ENCODE measurements at regions not wholly inside any gene's neighbourhood (a gene's known extent, or its start where the extent isn't known, plus 50 kb on each side); places are given as distances from the start of the nearest gene placed in this dataset.

DNA sequence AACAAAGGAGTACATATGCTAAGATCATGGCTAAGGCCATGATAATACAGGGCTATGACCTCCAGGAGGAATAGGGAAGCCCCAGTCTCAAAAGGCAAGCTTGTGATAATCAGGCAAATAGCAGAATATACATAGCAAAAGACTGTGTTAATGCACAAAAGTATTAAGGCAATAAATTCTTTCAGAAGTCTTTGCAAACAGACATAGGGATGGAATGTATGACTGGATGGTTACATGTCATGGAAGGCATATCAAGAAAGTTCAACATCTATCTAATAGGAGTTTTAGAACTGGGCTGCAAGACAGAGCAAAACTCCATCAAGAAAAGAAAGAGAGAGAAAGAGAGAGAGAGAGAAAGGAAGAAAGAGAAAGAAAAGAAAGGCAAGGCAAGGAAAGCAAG is 264.5 kb upstream of the CDH6 start:
- TF ChIP-seq, protein P1, sequence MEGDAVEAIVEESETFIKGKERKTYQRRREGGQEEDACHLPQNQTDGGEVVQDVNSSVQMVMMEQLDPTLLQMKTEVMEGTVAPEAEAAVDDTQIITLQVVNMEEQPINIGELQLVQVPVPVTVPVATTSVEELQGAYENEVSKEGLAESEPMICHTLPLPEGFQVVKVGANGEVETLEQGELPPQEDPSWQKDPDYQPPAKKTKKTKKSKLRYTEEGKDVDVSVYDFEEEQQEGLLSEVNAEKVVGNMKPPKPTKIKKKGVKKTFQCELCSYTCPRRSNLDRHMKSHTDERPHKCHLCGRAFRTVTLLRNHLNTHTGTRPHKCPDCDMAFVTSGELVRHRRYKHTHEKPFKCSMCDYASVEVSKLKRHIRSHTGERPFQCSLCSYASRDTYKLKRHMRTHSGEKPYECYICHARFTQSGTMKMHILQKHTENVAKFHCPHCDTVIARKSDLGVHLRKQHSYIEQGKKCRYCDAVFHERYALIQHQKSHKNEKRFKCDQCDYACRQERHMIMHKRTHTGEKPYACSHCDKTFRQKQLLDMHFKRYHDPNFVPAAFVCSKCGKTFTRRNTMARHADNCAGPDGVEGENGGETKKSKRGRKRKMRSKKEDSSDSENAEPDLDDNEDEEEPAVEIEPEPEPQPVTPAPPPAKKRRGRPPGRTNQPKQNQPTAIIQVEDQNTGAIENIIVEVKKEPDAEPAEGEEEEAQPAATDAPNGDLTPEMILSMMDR (IDR thresholded peaks at IDR 0.05; ENCODE audit: extremely low read depth in 1 of 2, insufficient read depth in 1 of 2, low read depth in 1 of 2, low read length in 2 of 2) = no peak
- TF ChIP-seq, protein P2, sequence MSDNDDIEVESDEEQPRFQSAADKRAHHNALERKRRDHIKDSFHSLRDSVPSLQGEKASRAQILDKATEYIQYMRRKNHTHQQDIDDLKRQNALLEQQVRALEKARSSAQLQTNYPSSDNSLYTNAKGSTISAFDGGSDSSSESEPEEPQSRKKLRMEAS (IDR thresholded peaks at IDR 0.05; ENCODE audit: insufficient read depth, insufficient read length) = no peak
- TF ChIP-seq POLR2A (IDR thresholded peaks at IDR 0.05; ENCODE audit: low read depth, low read length) = no peak
- TF ChIP-seq EZH2 (IDR thresholded peaks at IDR 0.05; ENCODE audit: borderline replicate concordance, low read depth, low read length, severe bottlenecking) = no peak

All from endothelial cell of umbilical vein (primary cell).